Kidney epithelial cell (primary cell): ENCODE measurements at regions not wholly inside any gene's neighbourhood (a gene's known extent, or its start where the extent isn't known, plus 50 kb on each side); places are given as distances from the start of the nearest gene placed in this dataset.

Experiments
- DNase-seq: peaks from one replicate; pipeline ENCODE4 v3.0.0-alpha.2; 2010; ENCODE audit warnings: low read depth
- H3K27me3 ChIP-seq: 2 replicates; pipeline ENCODE4 v1.6.0; 2011; ENCODE audit warnings: low read length; ENCODE audit not compliant: control insufficient read depth, insufficient read depth
- H3K36me3 ChIP-seq: 2 replicates; pipeline ENCODE4 v1.5.1; 2011; ENCODE audit warnings: low read length; ENCODE audit not compliant: control insufficient read depth, insufficient read depth
- H3K4me3 ChIP-seq: 2 replicates; pipeline ENCODE4 v1.5.1; 2011; ENCODE audit warnings: low read depth, mild to moderate bottlenecking, control low read depth, low read length
- CTCF ChIP-seq: IDR thresholded peaks from 2 replicates; pipeline ENCODE4 v1.5.1; 2011; ENCODE audit warnings: mild to moderate bottlenecking, moderate library complexity, low read length, control low read depth, inconsistent platforms; ENCODE audit not compliant: insufficient read depth, poor library complexity, severe bottlenecking

GRCh38 chr15:26091184-26091583 lies 228.1 kb upstream of the ATP10A start:
- Histone ChIP-seq H3K27me3 (no peaks in the 10 kb centered on the region), H3K36me3 (no peaks in the 10 kb centered on the region), H3K4me3 (no peak overlapping the region)
- DNase-seq = no peak
- TF ChIP-seq CTCF = no peak

- Histone ChIP-seq H3K36me3 (no peaks in the 10 kb centered on the region), H3K27me3 (no peaks in the 10 kb centered on the region), H3K4me3 (no peak overlapping the region)
- no peak for DNase-seq
- TF ChIP-seq CTCF = no peak
These were observed 224.8 kb upstream of the ATP10A start for GRCh38 chr15:26087881-26088280.

GRCh38 chr15:26087395-26087794 lies 224.3 kb upstream of the ATP10A start:
- H3K27me3 ChIP-seq = no peaks in the 10 kb centered on the region
- no peaks in the 10 kb centered on the region for H3K36me3 ChIP-seq
- TF ChIP-seq CTCF = no peak
- DNase-seq = no peak
- no peak overlapping the region for H3K4me3 ChIP-seq

GRCh38 chr15:26084771-26085170 lies 221.6 kb upstream of the ATP10A start:
- no peak overlapping the region for H3K4me3 ChIP-seq
- TF ChIP-seq CTCF = no peak
- no peak for DNase-seq
- H3K27me3 ChIP-seq = no peaks in the 10 kb centered on the region
- no peaks in the 10 kb centered on the region for H3K36me3 ChIP-seq

- TF ChIP-seq CTCF = no peak
- Histone ChIP-seq H3K27me3 (no peaks in the 10 kb centered on the region), H3K36me3 (no peaks in the 10 kb centered on the region), H3K4me3 (no peak overlapping the region)
- DNase-seq = no peak
These were observed 220.8 kb upstream of the ATP10A start for GRCh38 chr15:26083896-26084295.

GRCh38 chr15:26083457-26083856 lies 220.3 kb upstream of the ATP10A start:
- no peak overlapping the region for H3K4me3 ChIP-seq
- TF ChIP-seq CTCF = no peak
- H3K27me3 ChIP-seq = no peaks in the 10 kb centered on the region
- H3K36me3 ChIP-seq = no peaks in the 10 kb centered on the region
- DNase-seq = no peak
